A549 (cell line): ENCODE measurements at regions not wholly inside any gene's neighbourhood (a gene's known extent, or its start where the extent isn't known, plus 50 kb on each side); places are given as distances from the start of the nearest gene placed in this dataset.

Experiments
- ATAC-seq, 2 experiments: fragments of 200-7000 bp in 1 of 2; fragments of >200 bp in 1 of 2; cut with Nextera tagmentation in 1 of 2; cut with Tn5 transposase in 1 of 2; 3 replicates each; pipeline versions ENCODE4 v1.8.0 to v1.9.1; 2018 to 2020; ENCODE audit warnings: mild to moderate bottlenecking in 1 of 2, moderate library complexity in 1 of 2
- CTCF ChIA-PET: fragments of 300-600 bp; sonication (Branson Sonifier 250); formaldehyde crosslinking; extraction: SDS; loops from one replicate; lab custom pipeline; 2021; ENCODE audit warnings: antibody characterized with exemption, inconsistent platforms; lab: Yijun Ruan, JAX
- POLR2A ChIA-PET: fragments of 350-600 bp; formaldehyde crosslinking; extraction: SDS; loops from one replicate; lab custom pipeline; 2021; ENCODE audit warnings: antibody characterized with exemption, inconsistent platforms; lab: Yijun Ruan, JAX
- DNase-seq, 2 experiments: peaks; one replicate each; pipeline versions ENCODE4 v3.0.0 to v3.0.0-alpha.2; 2011 to 2016; ENCODE audit warnings: low read depth in 1 of 2, low spot score in 1 of 2
- FAIRE-seq: peaks from 2 replicates; lab custom pipeline; 2011; peaks lifted over from hg19 to GRCh38; lab: Jason Lieb, UNC
- H3K27ac ChIP-seq, 2 experiments: fragments of >200 bp; sonication (Bioruptor Twin); formaldehyde crosslinking; 3 replicates each; pipeline ENCODE4 v1.5.1; 2016 to 2017
- H3K4me1 ChIP-seq: fragments of >200 bp; sonication (Bioruptor Twin); formaldehyde crosslinking; 3 replicates; pipeline ENCODE4 v1.6.1; 2016
- H3K4me2 ChIP-seq: fragments of >200 bp; sonication (Bioruptor Twin); formaldehyde crosslinking; 3 replicates; pipeline ENCODE4 v1.6.1; 2016
- H3K4me3 ChIP-seq: fragments of >200 bp; sonication (Bioruptor Twin); formaldehyde crosslinking; 3 replicates; pipeline ENCODE4 v1.5.1; 2016
- H3K9me3 ChIP-seq: fragments of >200 bp; sonication (Bioruptor Twin); formaldehyde crosslinking; 3 replicates; pipeline ENCODE4 v1.6.1; 2016
- CBX2 ChIP-seq: fragments of 200-600 bp; sonication (generic); IDR thresholded peaks from 2 replicates; pipeline ENCODE4 v1.6.1; 2016; ENCODE audit warnings: low read depth, mild to moderate bottlenecking, borderline replicate concordance
- CHD4 ChIP-seq: fragments of 200-600 bp; sonication (generic); IDR thresholded peaks from 2 replicates; pipeline ENCODE4 v1.6.1; 2016; ENCODE audit warnings: antibody characterized with exemption, mild to moderate bottlenecking, borderline replicate concordance
- ESRRA ChIP-seq: fragments of 150-350 bp; IDR thresholded peaks from 2 replicates; pipeline ENCODE4 v1.6.1; 2014; ENCODE audit warnings: mild to moderate bottlenecking, low read length, borderline replicate concordance
- FOXS1 ChIP-seq: fragments of 250-450 bp; sonication (Bioruptor Pico); IDR thresholded peaks from 2 replicates; pipeline ENCODE4 v1.5.0; 2020; ENCODE audit warnings: mild to moderate bottlenecking, moderate library complexity
- HOXB13 ChIP-seq: fragments of 250-450 bp; sonication (Bioruptor Pico); IDR thresholded peaks from 2 replicates; pipeline ENCODE4 v1.5.0; 2020; ENCODE audit warnings: low read depth, mild to moderate bottlenecking, moderate library complexity
- HOXB5 ChIP-seq: fragments of 250-450 bp; sonication (Bioruptor Pico); IDR thresholded peaks from 2 replicates; pipeline ENCODE4 v1.5.0; 2020; ENCODE audit warnings: mild to moderate bottlenecking, moderate library complexity
- JUN ChIP-seq, 2 experiments: fragments of >200 bp; sonication (Bioruptor Twin); formaldehyde crosslinking; IDR thresholded peaks; 2 replicates in 1 of 2; 3 replicates in 1 of 2; pipeline ENCODE4 v1.6.1; 2016 to 2017
- KDM1A ChIP-seq: fragments of 200-600 bp; sonication (generic); IDR thresholded peaks from 2 replicates; pipeline ENCODE4 v1.6.1; 2016; ENCODE audit warnings: low read depth, mild to moderate bottlenecking
- MAZ ChIP-seq: fragments of 150-350 bp; IDR thresholded peaks from 2 replicates; pipeline ENCODE4 v1.6.1; 2014; ENCODE audit warnings: antibody characterized with exemption, low read depth, low read length, borderline replicate concordance
- PHF8 ChIP-seq: fragments of 200-600 bp; sonication (generic); IDR thresholded peaks from 2 replicates; pipeline ENCODE4 v1.6.1; 2016; ENCODE audit warnings: low read depth, mild to moderate bottlenecking, antibody characterized with exemption, moderate library complexity, borderline replicate concordance
- RCOR1 ChIP-seq: fragments of 150-350 bp; IDR thresholded peaks from 2 replicates; pipeline ENCODE4 v1.6.1; 2014; ENCODE audit warnings: antibody characterized with exemption, low read length, low read depth
- SMC3 ChIP-seq: fragments of >200 bp; sonication (Bioruptor Twin); formaldehyde crosslinking; IDR thresholded peaks from 3 replicates; pipeline ENCODE4 v1.6.1; 2018; ENCODE audit warnings: inconsistent platforms
- SREBF2 ChIP-seq: fragments of 450-650 bp; IDR thresholded peaks from 2 replicates; pipeline ENCODE4 v1.6.1; 2014; ENCODE audit warnings: mild to moderate bottlenecking, moderate library complexity
- ZFP36 ChIP-seq: fragments of 450-650 bp; IDR thresholded peaks from 2 replicates; pipeline ENCODE4 v1.6.1; 2014; ENCODE audit warnings: borderline replicate concordance; ENCODE audit not compliant: partially characterized antibody
- WGBS: methylation state at CpG from one replicate; pipeline ENCODE4 v1.1.6; 2017; ENCODE audit errors: missing lambda C conversion rate; 5-methylcytosine and 5-hydroxymethylcytosine counted together
- TF ChIP-seq, protein P1 (sequence below): fragments of >200 bp; sonication (Bioruptor Twin); formaldehyde crosslinking; IDR thresholded peaks from 3 replicates; pipeline ENCODE4 v1.5.1; 2016
- TF ChIP-seq, protein P2 (sequence below): fragments of 200-600 bp; sonication (generic); IDR thresholded peaks from 2 replicates; pipeline ENCODE4 v1.6.1; 2016; ENCODE audit warnings: antibody characterized with exemption, mild to moderate bottlenecking, moderate library complexity
- TF ChIP-seq, protein P3 (sequence below): fragments of 250-450 bp; sonication (Bioruptor Pico); IDR thresholded peaks from 2 replicates; pipeline ENCODE4 v1.5.0; 2020; ENCODE audit warnings: low read depth, mild to moderate bottlenecking, moderate library complexity

DNA sequence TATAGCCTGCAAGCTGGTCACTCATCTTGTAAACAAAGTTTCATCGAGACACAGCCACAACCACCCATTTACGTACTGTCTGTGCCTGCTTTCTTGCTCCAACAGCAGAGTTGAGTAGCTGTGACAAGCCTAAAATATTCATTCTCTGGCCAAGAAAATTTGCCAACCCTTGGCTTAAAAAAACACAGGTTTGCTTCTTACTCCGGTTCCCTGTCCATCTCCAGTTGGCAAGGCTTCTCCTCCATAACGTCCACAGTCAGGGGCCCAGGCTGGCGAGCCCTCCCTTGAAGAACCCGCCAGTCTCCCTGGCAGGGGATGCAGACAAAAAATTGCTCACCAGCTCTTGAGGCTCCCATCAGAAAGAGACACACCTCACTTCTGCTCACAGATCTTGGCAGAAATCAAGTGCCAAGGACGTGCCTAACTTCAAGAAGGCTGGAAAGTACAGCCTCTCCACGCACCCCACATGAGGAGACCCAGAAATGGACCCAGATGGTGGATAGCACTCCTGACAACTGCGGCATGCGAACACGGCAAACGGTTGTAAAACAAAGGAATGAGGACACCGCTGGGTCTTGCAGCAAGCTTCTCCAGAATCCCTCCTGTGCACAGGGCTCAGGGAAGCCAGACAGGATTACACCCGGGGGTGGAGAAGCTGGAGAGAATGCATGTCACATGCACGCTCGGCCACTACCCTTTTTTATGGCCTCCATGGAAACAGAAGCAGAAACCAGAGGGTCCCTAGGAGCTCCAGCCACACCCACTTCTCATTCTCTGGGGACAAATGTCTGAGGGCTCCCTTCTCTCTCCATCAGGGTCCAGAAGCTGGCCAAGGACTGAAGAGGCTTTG, 59.8 kb upstream of the SIRPA start:
- H3K4me2 ChIP-seq = no peak overlapping the region
- WGBS = 73% methylated on average over 16 of the region's 16 CpGs
- FAIRE-seq (no peak), ATAC-seq (0 out of 6 replicates have a peak, but pooled peaks of 1 of the 2 experiments have one; percentile 12), DNase-seq (no peak)
- peaks cover 7% of the 10 kb centered on the region for H3K4me1 ChIP-seq
- H3K4me3 ChIP-seq = no peak overlapping the region
- no peak overlapping the region for H3K27ac ChIP-seq
- POLR2A ChIA-PET = interaction anchor here (0.6 kb wide), 1 partner anchor 1507 kb away, joined by 3 read pairs; no protein-coding TSS in a partner anchor
- TF ChIP-seq, protein P1, sequence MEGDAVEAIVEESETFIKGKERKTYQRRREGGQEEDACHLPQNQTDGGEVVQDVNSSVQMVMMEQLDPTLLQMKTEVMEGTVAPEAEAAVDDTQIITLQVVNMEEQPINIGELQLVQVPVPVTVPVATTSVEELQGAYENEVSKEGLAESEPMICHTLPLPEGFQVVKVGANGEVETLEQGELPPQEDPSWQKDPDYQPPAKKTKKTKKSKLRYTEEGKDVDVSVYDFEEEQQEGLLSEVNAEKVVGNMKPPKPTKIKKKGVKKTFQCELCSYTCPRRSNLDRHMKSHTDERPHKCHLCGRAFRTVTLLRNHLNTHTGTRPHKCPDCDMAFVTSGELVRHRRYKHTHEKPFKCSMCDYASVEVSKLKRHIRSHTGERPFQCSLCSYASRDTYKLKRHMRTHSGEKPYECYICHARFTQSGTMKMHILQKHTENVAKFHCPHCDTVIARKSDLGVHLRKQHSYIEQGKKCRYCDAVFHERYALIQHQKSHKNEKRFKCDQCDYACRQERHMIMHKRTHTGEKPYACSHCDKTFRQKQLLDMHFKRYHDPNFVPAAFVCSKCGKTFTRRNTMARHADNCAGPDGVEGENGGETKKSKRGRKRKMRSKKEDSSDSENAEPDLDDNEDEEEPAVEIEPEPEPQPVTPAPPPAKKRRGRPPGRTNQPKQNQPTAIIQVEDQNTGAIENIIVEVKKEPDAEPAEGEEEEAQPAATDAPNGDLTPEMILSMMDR = no peak
- TF ChIP-seq, protein P2, sequence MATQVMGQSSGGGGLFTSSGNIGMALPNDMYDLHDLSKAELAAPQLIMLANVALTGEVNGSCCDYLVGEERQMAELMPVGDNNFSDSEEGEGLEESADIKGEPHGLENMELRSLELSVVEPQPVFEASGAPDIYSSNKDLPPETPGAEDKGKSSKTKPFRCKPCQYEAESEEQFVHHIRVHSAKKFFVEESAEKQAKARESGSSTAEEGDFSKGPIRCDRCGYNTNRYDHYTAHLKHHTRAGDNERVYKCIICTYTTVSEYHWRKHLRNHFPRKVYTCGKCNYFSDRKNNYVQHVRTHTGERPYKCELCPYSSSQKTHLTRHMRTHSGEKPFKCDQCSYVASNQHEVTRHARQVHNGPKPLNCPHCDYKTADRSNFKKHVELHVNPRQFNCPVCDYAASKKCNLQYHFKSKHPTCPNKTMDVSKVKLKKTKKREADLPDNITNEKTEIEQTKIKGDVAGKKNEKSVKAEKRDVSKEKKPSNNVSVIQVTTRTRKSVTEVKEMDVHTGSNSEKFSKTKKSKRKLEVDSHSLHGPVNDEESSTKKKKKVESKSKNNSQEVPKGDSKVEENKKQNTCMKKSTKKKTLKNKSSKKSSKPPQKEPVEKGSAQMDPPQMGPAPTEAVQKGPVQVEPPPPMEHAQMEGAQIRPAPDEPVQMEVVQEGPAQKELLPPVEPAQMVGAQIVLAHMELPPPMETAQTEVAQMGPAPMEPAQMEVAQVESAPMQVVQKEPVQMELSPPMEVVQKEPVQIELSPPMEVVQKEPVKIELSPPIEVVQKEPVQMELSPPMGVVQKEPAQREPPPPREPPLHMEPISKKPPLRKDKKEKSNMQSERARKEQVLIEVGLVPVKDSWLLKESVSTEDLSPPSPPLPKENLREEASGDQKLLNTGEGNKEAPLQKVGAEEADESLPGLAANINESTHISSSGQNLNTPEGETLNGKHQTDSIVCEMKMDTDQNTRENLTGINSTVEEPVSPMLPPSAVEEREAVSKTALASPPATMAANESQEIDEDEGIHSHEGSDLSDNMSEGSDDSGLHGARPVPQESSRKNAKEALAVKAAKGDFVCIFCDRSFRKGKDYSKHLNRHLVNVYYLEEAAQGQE = no peak
- TF ChIP-seq SREBF2 = no peak
- no peak for TF ChIP-seq SMC3
- TF ChIP-seq PHF8 = no peak
- TF ChIP-seq RCOR1 = no peak
- no peak for TF ChIP-seq KDM1A
- TF ChIP-seq JUN (IDR thresholded peaks at IDR 0.05) = no peak
- no peak for TF ChIP-seq CBX2
- no peak for TF ChIP-seq HOXB5 (CRISPR knock-in tag)
- no peak for TF ChIP-seq FOXS1
- TF ChIP-seq MAZ = no peak
- TF ChIP-seq, protein P3, sequence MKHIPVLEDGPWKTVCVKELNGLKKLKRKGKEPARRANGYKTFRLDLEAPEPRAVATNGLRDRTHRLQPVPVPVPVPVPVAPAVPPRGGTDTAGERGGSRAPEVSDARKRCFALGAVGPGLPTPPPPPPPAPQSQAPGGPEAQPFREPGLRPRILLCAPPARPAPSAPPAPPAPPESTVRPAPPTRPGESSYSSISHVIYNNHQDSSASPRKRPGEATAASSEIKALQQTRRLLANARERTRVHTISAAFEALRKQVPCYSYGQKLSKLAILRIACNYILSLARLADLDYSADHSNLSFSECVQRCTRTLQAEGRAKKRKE = no peak
- TF ChIP-seq ESRRA = no peak
- CTCF ChIA-PET = interaction anchor here (0.9 to 1.8 kb wide), 4 partner anchors 16 to 58 kb away, joined by 3 to 8 read pairs (median 3); no protein-coding TSS in a partner anchor
- peaks cover 6% of the 10 kb centered on the region; the same call in 1 of the 3 replicates for H3K9me3 ChIP-seq

DNA sequence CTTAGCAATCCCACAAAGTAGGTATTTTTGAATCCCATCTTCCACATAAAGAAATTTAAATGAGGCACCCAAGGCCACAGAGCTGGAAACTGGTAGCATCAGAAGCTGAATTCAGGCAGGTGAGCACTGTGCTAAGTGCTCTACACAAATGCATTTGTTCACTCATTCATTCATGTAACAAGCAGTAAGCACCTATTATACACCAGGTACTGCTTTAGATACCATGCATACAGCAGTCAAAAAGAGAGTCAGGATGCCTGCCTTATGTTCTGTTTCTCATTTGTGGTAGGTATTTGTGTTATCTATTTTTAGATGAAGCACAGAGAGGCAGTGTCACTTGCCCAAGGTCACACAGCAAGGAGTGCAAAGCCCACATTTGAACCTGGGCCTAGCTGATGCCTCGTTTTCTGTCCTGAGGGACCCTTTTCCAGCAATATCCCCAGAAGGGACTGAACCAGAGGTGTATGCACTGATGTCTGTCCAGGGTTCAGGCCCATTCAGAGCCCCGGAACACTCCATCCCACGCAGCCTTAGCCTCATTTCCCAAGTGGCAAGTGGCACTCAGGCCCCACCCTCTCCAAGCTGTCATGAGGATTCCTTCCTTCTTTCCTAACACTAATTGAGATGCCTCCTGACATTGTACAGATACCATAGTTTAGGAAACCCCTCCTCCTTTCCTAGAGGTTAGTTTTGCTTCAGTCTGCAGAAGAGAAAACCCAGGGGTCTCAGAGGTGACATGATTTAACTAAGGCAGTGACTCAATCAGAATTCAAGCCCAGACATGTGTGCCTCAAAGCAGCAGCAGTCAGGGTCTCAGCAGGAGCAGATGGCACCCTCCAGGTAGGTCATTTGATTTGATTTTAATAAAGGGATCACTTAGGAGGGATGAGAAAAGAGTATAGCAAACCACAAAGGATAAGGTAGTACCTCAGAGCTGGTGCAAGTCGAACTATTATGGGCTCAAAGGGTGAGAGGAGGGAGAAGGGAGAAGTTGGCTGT, 61.2 kb upstream of the SIRPA start:
- peaks cover 3% of the 10 kb centered on the region; the same call in 1 of the 3 replicates for H3K9me3 ChIP-seq
- FAIRE-seq (no peak), DNase-seq (no peak), ATAC-seq (no peak)
- TF ChIP-seq ZFP36 = peak; percentile 83
- TF ChIP-seq CHD4 = no peak
- no peak for TF ChIP-seq HOXB13
- ChIA-PET CTCF (interaction anchor here (0.9 to 3.9 kb wide), 6 partner anchors 16 to 338 kb away, joined by 3 to 13 read pairs (median 6); no protein-coding TSS in a partner anchor), POLR2A (no interaction called here)
- WGBS = 48% methylated on average over 4 of the region's 4 CpGs
- H3K4me3 ChIP-seq = no peak overlapping the region
- H3K4me2 ChIP-seq = no peak overlapping the region
- peaks cover 20% of the 10 kb centered on the region for H3K4me1 ChIP-seq
- no peak overlapping the region for H3K27ac ChIP-seq
